Breast epithelium (tissue), 3 donors: ENCODE measurements at regions not wholly inside any gene's neighbourhood (a gene's known extent, or its start where the extent isn't known, plus 50 kb on each side); places are given as distances from the start of the nearest gene placed in this dataset.

ENCODE experiments used
- CTCF ChIP-seq, 3 donors: fragments of 450-650 bp; IDR thresholded peaks; one replicate each; pipeline ENCODE4 v1.5.1; 2016 to 2017; ENCODE audit warnings: antibody characterized with exemption in 3 of 3, mild to moderate bottlenecking in 3 of 3, moderate library complexity in 3 of 3
- POLR2A ChIP-seq: fragments of 450-650 bp; IDR thresholded peaks from one replicate; pipeline ENCODE4 v1.6.1; 2016; ENCODE audit warnings: antibody characterized with exemption, mild to moderate bottlenecking, moderate library complexity

- TF ChIP-seq POLR2A (no peak), CTCF (IDR thresholded peaks at IDR 0.05) (no peak)
Observed at GRCh38 chr10:43775384-43775783, 126.7 kb upstream of the ZNF32 start.
